Dermis blood vessel endothelial cell (primary cell): ENCODE measurements at regions not wholly inside any gene's neighbourhood (a gene's known extent, or its start where the extent isn't known, plus 50 kb on each side); places are given as distances from the start of the nearest gene placed in this dataset.

ENCODE experiments used
- DNase-seq: peaks from one replicate; pipeline ENCODE4 v3.0.0; 2010

- no peak for DNase-seq
Measured at GRCh38 chr13:34588362-34588761, 353.7 kb upstream of the NBEA start.

GRCh38 chr13:34589581-34589980 lies 352.5 kb upstream of the NBEA start:
- no peak for DNase-seq

GRCh38 chr13:34591129-34591528 lies 350.9 kb upstream of the NBEA start:
- DNase-seq, result no peak

- DNase-seq, result no peak
Measured at GRCh38 chr13:34591900-34592529, 350.1 kb upstream of the NBEA start.

GRCh38 chr13:34593658-34594057 lies 348.4 kb upstream of the NBEA start:
- no peak for DNase-seq

- DNase-seq, result no peak
Measured at GRCh38 chr13:34594507-34594906, 347.6 kb upstream of the NBEA start.

- no peak for DNase-seq
Measured at GRCh38 chr13:34608331-34608730, 333.7 kb upstream of the NBEA start.

- DNase-seq, result no peak
Measured at GRCh38 chr13:34611671-34612070, 330.4 kb upstream of the NBEA start.

GRCh38 chr13:34617473-34618083 lies 324.5 kb upstream of the NBEA start:
- no peak for DNase-seq

- DNase-seq, result no peak
Measured at GRCh38 chr13:34618654-34619053, 323.4 kb upstream of the NBEA start.

GRCh38 chr13:34619326-34619725 lies 322.7 kb upstream of the NBEA start:
- no peak for DNase-seq

GRCh38 chr13:34620074-34620850 lies 321.8 kb upstream of the NBEA start:
- DNase-seq, result no peak

- no peak for DNase-seq
Measured at GRCh38 chr13:34620862-34621261, 321.2 kb upstream of the NBEA start.

GRCh38 chr13:34623331-34623730 lies 318.7 kb upstream of the NBEA start:
- DNase-seq, result no peak

GRCh38 chr13:34627509-34628208 lies 314.4 kb upstream of the NBEA start:
- no peak for DNase-seq

GRCh38 chr13:34628209-34628682 lies 313.8 kb upstream of the NBEA start:
- no peak for DNase-seq

GRCh38 chr13:34634448-34634847 lies 307.6 kb upstream of the NBEA start:
- DNase-seq, result no peak

- no peak for DNase-seq
Measured at GRCh38 chr13:34637138-34637537, 304.9 kb upstream of the NBEA start.

- no peak for DNase-seq
Measured at GRCh38 chr13:34637636-34638035, 304.4 kb upstream of the NBEA start.

GRCh38 chr13:34638897-34639296 lies 303.2 kb upstream of the NBEA start:
- DNase-seq, result no peak

- no peak for DNase-seq
Measured at GRCh38 chr13:34640179-34640992, 301.7 kb upstream of the NBEA start.

GRCh38 chr13:34640993-34641330 lies 301.1 kb upstream of the NBEA start:
- DNase-seq, result no peak
